AG10803 (cell line): ENCODE measurements at regions not wholly inside any gene's neighbourhood (a gene's known extent, or its start where the extent isn't known, plus 50 kb on each side); places are given as distances from the start of the nearest gene placed in this dataset.

Source experiments
- DNase-seq: peaks from one replicate; pipeline ENCODE4 v3.0.0; 2010; ENCODE audit warnings: low read depth
- H3K4me3 ChIP-seq: 2 replicates; pipeline ENCODE4 v1.5.1; 2011; ENCODE audit warnings: mild to moderate bottlenecking, low read length, control low read depth
- TF ChIP-seq, protein P1 (sequence below): conservative IDR thresholded peaks from 2 replicates; pipeline ENCODE4 v1.5.1; 2011; ENCODE audit warnings: mild to moderate bottlenecking, low read length, control low read depth, inconsistent platforms

DNA sequence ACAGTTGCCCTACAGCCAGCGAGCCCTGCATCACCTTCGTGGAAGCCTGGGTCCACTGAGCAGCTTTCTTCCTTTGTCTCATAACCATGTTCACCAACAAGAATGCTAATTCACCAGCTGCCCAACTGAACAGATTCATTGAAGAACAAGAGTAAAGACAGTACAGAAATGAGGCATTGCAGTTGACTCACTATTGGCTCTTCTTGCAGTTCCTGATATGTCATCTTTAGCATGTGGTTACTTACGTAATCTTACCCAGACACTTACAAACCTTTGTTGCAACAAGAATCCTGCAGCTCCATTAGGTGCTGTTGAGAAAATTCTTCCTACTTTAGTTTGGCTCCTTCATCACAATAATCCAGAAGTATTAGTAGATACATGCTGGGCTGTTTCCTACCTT is 174.0 kb upstream of the TPK1 start:
- no peak for DNase-seq
- H3K4me3 ChIP-seq = no peak overlapping the region
- TF ChIP-seq, protein P1, sequence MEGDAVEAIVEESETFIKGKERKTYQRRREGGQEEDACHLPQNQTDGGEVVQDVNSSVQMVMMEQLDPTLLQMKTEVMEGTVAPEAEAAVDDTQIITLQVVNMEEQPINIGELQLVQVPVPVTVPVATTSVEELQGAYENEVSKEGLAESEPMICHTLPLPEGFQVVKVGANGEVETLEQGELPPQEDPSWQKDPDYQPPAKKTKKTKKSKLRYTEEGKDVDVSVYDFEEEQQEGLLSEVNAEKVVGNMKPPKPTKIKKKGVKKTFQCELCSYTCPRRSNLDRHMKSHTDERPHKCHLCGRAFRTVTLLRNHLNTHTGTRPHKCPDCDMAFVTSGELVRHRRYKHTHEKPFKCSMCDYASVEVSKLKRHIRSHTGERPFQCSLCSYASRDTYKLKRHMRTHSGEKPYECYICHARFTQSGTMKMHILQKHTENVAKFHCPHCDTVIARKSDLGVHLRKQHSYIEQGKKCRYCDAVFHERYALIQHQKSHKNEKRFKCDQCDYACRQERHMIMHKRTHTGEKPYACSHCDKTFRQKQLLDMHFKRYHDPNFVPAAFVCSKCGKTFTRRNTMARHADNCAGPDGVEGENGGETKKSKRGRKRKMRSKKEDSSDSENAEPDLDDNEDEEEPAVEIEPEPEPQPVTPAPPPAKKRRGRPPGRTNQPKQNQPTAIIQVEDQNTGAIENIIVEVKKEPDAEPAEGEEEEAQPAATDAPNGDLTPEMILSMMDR = no peak

DNA sequence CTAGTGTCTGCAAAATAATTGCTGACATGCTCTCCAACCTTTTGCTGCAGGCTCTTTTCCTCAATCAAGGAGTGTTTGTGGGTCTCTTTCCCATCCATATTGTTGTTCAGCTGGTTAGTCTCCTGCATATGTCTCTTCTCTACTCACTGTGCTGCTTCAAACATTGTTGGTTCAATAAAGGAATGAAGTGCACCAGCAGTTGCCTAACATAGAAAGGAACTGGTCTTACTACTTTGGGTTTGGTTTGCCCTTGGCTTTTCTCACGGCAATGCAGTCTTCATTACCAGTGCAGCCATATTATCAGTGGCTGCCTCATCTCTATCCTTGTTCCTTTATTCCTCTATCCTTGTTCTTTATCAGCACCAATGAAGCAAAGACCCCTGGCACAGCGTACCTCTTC is 169.7 kb upstream of the TPK1 start:
- TF ChIP-seq, protein P1 = no peak
- DNase-seq = no peak
- H3K4me3 ChIP-seq = no peak overlapping the region

DNA sequence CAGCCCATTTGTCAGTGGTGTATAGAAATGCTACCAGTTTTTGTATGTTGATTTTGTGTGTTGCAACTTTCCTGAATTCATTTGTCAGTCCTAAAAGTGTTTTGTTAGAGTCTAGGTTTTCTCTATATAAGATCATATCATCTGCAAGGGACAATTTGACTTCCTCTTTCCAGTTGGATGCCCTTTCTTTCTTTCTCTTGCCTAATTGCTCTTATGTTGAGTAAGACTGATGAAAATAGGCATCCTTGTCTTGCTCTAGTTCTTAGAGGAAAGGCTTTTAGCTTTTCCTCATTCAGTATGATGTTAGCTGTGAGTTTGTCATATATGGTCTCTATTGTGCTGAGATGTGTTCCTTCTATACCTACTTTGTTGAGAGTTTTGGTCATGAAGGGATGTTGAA is 161.7 kb upstream of the TPK1 start:
- no peak for DNase-seq
- TF ChIP-seq, protein P1 = no peak
- H3K4me3 ChIP-seq = no peak overlapping the region

DNA sequence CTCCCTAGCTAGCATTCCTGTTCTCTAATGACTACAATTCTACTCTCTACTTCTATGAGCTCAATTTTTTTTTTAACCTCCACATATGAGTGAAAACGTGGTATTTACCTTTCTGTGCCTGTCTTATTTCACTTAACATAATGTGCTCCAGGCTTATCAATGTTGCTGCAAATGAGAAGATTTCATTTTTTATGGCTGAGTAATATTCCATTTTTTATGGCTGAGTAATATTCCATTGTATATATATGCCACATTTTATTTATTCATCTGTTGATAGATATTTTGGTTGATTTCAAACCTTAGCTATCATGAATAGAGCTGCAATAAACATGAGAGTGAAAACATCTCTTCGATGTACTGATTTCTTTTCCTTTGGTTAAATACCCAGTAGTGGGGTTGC is 159.6 kb upstream of the TPK1 start:
- TF ChIP-seq, protein P1 = no peak
- DNase-seq = no peak
- no peak overlapping the region for H3K4me3 ChIP-seq

DNA sequence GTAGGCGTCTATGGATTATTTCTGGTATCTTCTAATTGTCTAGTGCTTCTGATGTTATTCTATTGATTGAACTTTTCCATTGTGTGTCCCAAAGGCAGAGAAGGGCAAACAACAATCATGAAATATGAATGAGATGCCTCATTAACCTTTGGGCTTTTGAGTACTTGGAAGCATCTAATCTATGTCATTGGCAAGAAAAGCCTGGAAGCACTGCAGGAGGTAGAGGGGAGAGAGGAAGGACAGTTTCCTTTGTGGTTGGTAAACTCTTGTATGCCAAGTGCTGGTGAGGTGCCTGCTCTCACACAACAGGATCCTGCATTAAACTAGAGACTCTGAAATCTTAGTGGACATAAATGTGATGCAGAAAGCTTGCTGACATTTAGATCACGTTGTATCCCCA is 155.2 kb upstream of the TPK1 start:
- no peak for DNase-seq
- TF ChIP-seq, protein P1 = no peak
- H3K4me3 ChIP-seq = no peak overlapping the region

DNA sequence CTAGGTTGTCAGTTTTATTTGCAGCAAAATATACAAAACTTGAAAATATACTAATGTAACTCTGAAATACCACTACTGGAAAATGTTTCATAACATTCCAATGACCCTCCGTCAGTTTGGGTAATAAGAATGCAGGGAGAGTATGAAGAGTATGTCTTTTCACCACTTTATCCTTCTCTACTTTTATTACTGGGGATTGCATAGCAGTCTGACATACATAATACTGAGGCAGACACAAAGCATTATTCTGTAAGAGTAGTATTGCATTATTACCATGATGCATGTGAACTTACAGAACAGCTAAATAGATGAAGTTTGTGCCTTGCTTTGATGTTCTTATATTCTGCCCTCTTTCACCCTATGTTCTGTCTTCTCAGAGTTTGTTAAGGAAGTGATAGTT is 151.8 kb upstream of the TPK1 start:
- no peak for DNase-seq
- no peak overlapping the region for H3K4me3 ChIP-seq
- TF ChIP-seq, protein P1 = no peak

DNA sequence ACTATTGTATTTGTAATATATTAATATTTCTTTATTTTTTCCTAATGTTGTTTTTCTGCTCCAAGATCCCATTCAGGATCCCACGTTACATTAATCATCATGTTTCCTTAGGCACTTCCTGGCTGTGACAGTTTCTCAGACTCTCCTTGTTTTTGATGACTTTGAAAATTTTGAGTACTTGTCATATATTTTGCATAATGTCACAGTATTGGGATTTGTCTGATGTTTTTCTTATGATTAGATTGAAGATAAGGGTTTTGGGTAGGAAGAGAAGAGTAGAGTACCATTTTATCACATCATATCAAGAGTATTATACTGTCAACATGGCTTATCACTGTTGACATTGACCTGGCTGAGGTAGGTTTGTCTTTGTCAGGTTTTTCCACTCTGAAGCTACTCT is 146.3 kb upstream of the TPK1 start:
- no peak overlapping the region for H3K4me3 ChIP-seq
- TF ChIP-seq, protein P1 = no peak
- DNase-seq = no peak
